NT2/D1 (cell line): ENCODE measurements at regions not wholly inside any gene's neighbourhood (a gene's known extent, or its start where the extent isn't known, plus 50 kb on each side); places are given as distances from the start of the nearest gene placed in this dataset.

Experiments used
- YY1 ChIP-seq: IDR thresholded peaks from 2 replicates; pipeline ENCODE4 v1.6.1; 2011; ENCODE audit not compliant: insufficient read length, insufficient read depth
- ZNF274 ChIP-seq: IDR thresholded peaks from 2 replicates; pipeline ENCODE4 v1.6.1; 2011; ENCODE audit warnings: mild to moderate bottlenecking, low read depth, low read length

GRCh38 chr12:41981758-41982157, 162.9 kb downstream of the GXYLT1 start:
- TF ChIP-seq ZNF274 (no peak), YY1 (no peak)
